ENCODE measurements at regions not wholly inside any gene's neighbourhood (a gene's known extent, or its start where the extent isn't known, plus 50 kb on each side); places are given as distances from the start of the nearest gene placed in this dataset.

GRCh38 chr9:31084350-31084749 lies 1300.1 kb upstream of the ACO1 start:
- TF ChIP-seq, protein P1, sequence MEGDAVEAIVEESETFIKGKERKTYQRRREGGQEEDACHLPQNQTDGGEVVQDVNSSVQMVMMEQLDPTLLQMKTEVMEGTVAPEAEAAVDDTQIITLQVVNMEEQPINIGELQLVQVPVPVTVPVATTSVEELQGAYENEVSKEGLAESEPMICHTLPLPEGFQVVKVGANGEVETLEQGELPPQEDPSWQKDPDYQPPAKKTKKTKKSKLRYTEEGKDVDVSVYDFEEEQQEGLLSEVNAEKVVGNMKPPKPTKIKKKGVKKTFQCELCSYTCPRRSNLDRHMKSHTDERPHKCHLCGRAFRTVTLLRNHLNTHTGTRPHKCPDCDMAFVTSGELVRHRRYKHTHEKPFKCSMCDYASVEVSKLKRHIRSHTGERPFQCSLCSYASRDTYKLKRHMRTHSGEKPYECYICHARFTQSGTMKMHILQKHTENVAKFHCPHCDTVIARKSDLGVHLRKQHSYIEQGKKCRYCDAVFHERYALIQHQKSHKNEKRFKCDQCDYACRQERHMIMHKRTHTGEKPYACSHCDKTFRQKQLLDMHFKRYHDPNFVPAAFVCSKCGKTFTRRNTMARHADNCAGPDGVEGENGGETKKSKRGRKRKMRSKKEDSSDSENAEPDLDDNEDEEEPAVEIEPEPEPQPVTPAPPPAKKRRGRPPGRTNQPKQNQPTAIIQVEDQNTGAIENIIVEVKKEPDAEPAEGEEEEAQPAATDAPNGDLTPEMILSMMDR (conservative IDR thresholded peaks at IDR 0.05 in 1 of 2, IDR thresholded peaks at IDR 0.05 in 1 of 2; ENCODE audit: extremely low read depth in 1 of 2, insufficient read depth in 1 of 2, low read depth in 1 of 2, low read length in 2 of 2) = no peak
- no peak for TF ChIP-seq EZH2 (IDR thresholded peaks at IDR 0.05; ENCODE audit: borderline replicate concordance, low read length)

Data from mammary epithelial cell (primary cell).